SK-N-SH treated with all-trans-retinoic acid at 6 μM for 48 hours (cell line): ENCODE measurements at regions not wholly inside any gene's neighbourhood (a gene's known extent, or its start where the extent isn't known, plus 50 kb on each side); places are given as distances from the start of the nearest gene placed in this dataset.

Experiments used
- ARNTL ChIP-seq: fragments of 450-650 bp; formaldehyde crosslinking; IDR thresholded peaks from 2 replicates; pipeline ENCODE4 v1.5.0; 2020; ENCODE audit warnings: low read depth, mild to moderate bottlenecking, moderate library complexity, borderline replicate concordance
- CSRNP3 ChIP-seq: fragments of 250-450 bp; sonication (Bioruptor Pico); IDR thresholded peaks from 2 replicates; pipeline ENCODE4 v1.5.1; 2021; ENCODE audit warnings: mild to moderate bottlenecking, moderate library complexity
- ESRRG ChIP-seq: fragments of 250-450 bp; sonication (Bioruptor Pico); IDR thresholded peaks from 2 replicates; pipeline ENCODE4 v1.6.1; 2021; ENCODE audit warnings: mild to moderate bottlenecking
- PATZ1 ChIP-seq: fragments of 250-450 bp; sonication (Bioruptor Pico); IDR thresholded peaks from 2 replicates; pipeline ENCODE4 v1.8.0; 2020; ENCODE audit warnings: mild to moderate bottlenecking, moderate library complexity, borderline replicate concordance
- RARB ChIP-seq: fragments of 250-450 bp; sonication (Bioruptor Pico); IDR thresholded peaks from 2 replicates; pipeline ENCODE4 v1.8.0; 2021; ENCODE audit warnings: mild to moderate bottlenecking, moderate library complexity
- SNAI2 ChIP-seq: fragments of 250-450 bp; sonication (Bioruptor Pico); IDR thresholded peaks from 2 replicates; pipeline ENCODE4 v1.5.0; 2020; ENCODE audit warnings: mild to moderate bottlenecking, moderate library complexity
- TSHZ2 ChIP-seq: fragments of 250-450 bp; sonication (Bioruptor Pico); IDR thresholded peaks from 2 replicates; pipeline ENCODE4 v1.5.0; 2020; ENCODE audit warnings: mild to moderate bottlenecking, moderate library complexity
- ZFP3 ChIP-seq: fragments of 250-450 bp; sonication (Bioruptor Pico); IDR thresholded peaks from 2 replicates; pipeline ENCODE4 v1.5.0; 2020; ENCODE audit warnings: mild to moderate bottlenecking, moderate library complexity
- ZNF565 ChIP-seq: fragments of 450-650 bp; formaldehyde crosslinking; conservative IDR thresholded peaks from 2 replicates; pipeline ENCODE4 v1.5.0; 2020; ENCODE audit warnings: low read depth, mild to moderate bottlenecking, moderate library complexity
- ZNF70 ChIP-seq: fragments of 450-650 bp; formaldehyde crosslinking; IDR thresholded peaks from 2 replicates; pipeline ENCODE4 v1.5.0; 2020; ENCODE audit warnings: mild to moderate bottlenecking, moderate library complexity
- ZNF8 ChIP-seq: fragments of 450-650 bp; formaldehyde crosslinking; IDR thresholded peaks from 2 replicates; pipeline ENCODE4 v1.5.0; 2020; ENCODE audit warnings: mild to moderate bottlenecking, moderate library complexity

GRCh38 chr1:82455342-82455741, 654.6 kb downstream of the ADGRL2 start:
- TF ChIP-seq ARNTL (CRISPR knock-in tag) (no peak), PATZ1 (CRISPR knock-in tag) (no peak), ESRRG (CRISPR knock-in tag) (no peak), ZFP3 (CRISPR knock-in tag) (no peak), TSHZ2 (CRISPR knock-in tag) (no peak), CSRNP3 (CRISPR knock-in tag) (no peak), ZNF565 (CRISPR knock-in tag) (no peak), RARB (CRISPR knock-in tag) (no peak), SNAI2 (CRISPR knock-in tag) (no peak), ZNF70 (no peak), ZNF8 (no peak)
